CD4-positive, CD25-positive, alpha-beta regulatory T cell (primary cell): ENCODE measurements at regions not wholly inside any gene's neighbourhood (a gene's known extent, or its start where the extent isn't known, plus 50 kb on each side); places are given as distances from the start of the nearest gene placed in this dataset.

Experiments
- ATAC-seq, 2 donors: fragments of 150-1000 bp; cut with Tn5 transposase; one replicate each; pipeline ENCODE4 v1.10.0; 2021; ENCODE audit warnings: low read depth in 2 of 2, moderate number of reproducible peaks in 2 of 2, moderate library complexity in 1 of 2
- DNase-seq, 3 donors: peaks; one replicate each; pipeline versions ENCODE4 v3.0.0 to v3.0.0-alpha.2; 2012 to 2022; ENCODE audit warnings: mixed read lengths in 1 of 3
- H3K27ac ChIP-seq: one replicate; pipeline ENCODE4 v1.7.0; 2013; ENCODE audit warnings: mild to moderate bottlenecking, low read length; ENCODE audit not compliant: insufficient read depth, poor library complexity, severe bottlenecking
- H3K27me3 ChIP-seq: one replicate; pipeline ENCODE4 v1.7.0; 2013; ENCODE audit warnings: low read length; ENCODE audit not compliant: control insufficient read depth, insufficient read depth
- H3K36me3 ChIP-seq: one replicate; pipeline ENCODE4 v1.7.0; 2013; ENCODE audit warnings: mild to moderate bottlenecking, low read length, moderate library complexity; ENCODE audit not compliant: control insufficient read depth, insufficient read depth
- H3K4me1 ChIP-seq: 2 replicates; pipeline ENCODE4 v1.7.0; 2013; ENCODE audit warnings: mild to moderate bottlenecking, low read length; ENCODE audit not compliant: insufficient read depth, control insufficient read depth, poor library complexity, severe bottlenecking
- H3K4me3 ChIP-seq: one replicate; pipeline ENCODE4 v1.7.0; 2013; ENCODE audit warnings: low read depth, mild to moderate bottlenecking, low read length, moderate library complexity
- H3K9me3 ChIP-seq, 2 experiments: 1 replicate in 1 of 2; 2 replicates in 1 of 2; pipeline ENCODE4 v1.7.0; 2013; ENCODE audit warnings: low read length in 2 of 2, mild to moderate bottlenecking in 1 of 2, moderate library complexity in 1 of 2; ENCODE audit not compliant: control insufficient read depth in 2 of 2
- H3K27ac Mint-ChIP-seq, 3 donors: one replicate each; pipeline ENCODE4 v1.8.0; 2020 to 2022; ENCODE audit warnings: mild to moderate bottlenecking in 3 of 3, mixed read lengths in 3 of 3, moderate library complexity in 2 of 3
- H3K27me3 Mint-ChIP-seq: one replicate; pipeline ENCODE4 v1.8.0; 2022; ENCODE audit warnings: mild to moderate bottlenecking, mixed read lengths
- H3K36me3 Mint-ChIP-seq: one replicate; pipeline ENCODE4 v1.8.0; 2020; ENCODE audit warnings: mixed read lengths
- H3K4me1 Mint-ChIP-seq, 4 donors: one replicate each; pipeline ENCODE4 v1.8.0; 2020 to 2022; ENCODE audit warnings: mixed read lengths in 4 of 4, mild to moderate bottlenecking in 1 of 4
- H3K4me3 Mint-ChIP-seq, 4 donors: one replicate each; pipeline ENCODE4 v1.8.0; 2020 to 2022; ENCODE audit warnings: mild to moderate bottlenecking in 4 of 4, mixed read lengths in 4 of 4, moderate library complexity in 3 of 4
- H3K9me3 Mint-ChIP-seq, 7 donors: one replicate each; pipeline ENCODE4 v1.8.0; 2020 to 2022; ENCODE audit warnings: mixed read lengths in 7 of 7, mild to moderate bottlenecking in 3 of 7, moderate library complexity in 2 of 7

DNA sequence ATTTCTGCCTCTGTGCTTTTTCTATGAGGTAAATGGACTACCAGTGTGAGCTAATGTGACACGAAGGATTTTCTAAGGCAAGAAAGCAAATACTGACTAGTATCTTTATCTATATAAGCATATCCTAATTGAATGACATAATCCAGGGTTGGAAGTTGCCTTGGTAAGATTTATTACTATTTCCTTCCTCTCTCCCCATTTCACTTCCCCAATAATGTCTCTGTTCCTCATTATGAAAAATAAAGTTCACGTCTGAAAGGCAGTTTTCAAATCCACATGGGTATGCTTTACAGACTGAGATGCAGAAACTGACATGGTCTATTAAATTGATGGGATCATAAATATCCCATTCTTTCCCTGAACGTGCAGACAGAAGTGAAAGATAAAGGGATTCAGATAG, 86.0 kb downstream of the DTWD1 start:
- Histone ChIP-seq H3K4me1 (no peaks in the 10 kb centered on the region), H3K36me3 (no peaks in the 10 kb centered on the region), H3K9me3 (peaks cover 14% of the 10 kb centered on the region in 2 experiments), H3K27me3 (no peaks in the 10 kb centered on the region), H3K27ac (no peak overlapping the region), H3K4me3 (no peak overlapping the region)
- Mint-ChIP-seq H3K4me3 (no peak overlapping the region), H3K4me1 (no peaks in the 10 kb centered on the region), H3K27me3 (peaks cover 11% of the 10 kb centered on the region), H3K9me3 (peaks cover 0 to 31% (median 8%) of the 10 kb centered on the region in 7 donors), H3K27ac (no peak overlapping the region), H3K36me3 (no peaks in the 10 kb centered on the region)
- no peak for DNase-seq
- ATAC-seq, result no peak

- Histone ChIP-seq H3K27ac (no peak overlapping the region), H3K36me3 (no peaks in the 10 kb centered on the region), H3K4me3 (no peak overlapping the region), H3K9me3 (peaks cover 14% of the 10 kb centered on the region in 2 experiments), H3K27me3 (no peaks in the 10 kb centered on the region), H3K4me1 (no peaks in the 10 kb centered on the region)
- Mint-ChIP-seq H3K4me3 (no peak overlapping the region), H3K9me3 (peaks cover 0 to 31% (median 8%) of the 10 kb centered on the region in 7 donors), H3K27me3 (peaks cover 11% of the 10 kb centered on the region), H3K27ac (no peak overlapping the region), H3K36me3 (no peaks in the 10 kb centered on the region), H3K4me1 (no peaks in the 10 kb centered on the region)
- DNase-seq, result no peak
- ATAC-seq, result no peak
Observed at GRCh38 chr15:49707598-49707997, 86.8 kb downstream of the DTWD1 start.

DNA sequence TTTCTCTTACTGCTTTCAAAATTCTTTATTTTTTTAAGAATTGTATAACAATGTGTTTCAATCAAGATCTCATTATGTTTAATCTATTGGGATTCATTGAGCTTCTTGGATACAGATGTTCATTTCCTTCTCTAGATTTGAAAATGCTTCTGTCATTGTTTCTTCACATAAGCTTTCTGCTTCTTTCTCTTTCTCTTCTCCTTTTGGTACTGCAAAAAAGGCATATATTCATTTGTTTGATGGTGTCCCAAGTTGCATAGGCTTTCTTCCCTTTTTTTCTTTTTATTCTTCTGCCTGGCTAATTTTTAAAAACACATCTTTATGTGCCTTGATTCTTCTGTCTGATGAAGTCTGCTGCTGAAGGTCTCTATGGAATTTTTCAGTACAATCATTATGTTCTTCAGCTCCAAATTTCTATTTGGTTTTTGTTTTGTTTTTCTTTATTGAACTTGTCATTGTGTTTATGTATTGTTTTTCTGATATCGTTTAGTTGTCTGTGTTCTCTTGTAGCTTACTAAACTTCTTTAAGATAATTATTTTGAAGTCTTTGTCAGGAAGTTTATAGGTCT, 88.9 kb downstream of the DTWD1 start:
- H3K4me3 Mint-ChIP-seq, result no peak overlapping the region

DNA sequence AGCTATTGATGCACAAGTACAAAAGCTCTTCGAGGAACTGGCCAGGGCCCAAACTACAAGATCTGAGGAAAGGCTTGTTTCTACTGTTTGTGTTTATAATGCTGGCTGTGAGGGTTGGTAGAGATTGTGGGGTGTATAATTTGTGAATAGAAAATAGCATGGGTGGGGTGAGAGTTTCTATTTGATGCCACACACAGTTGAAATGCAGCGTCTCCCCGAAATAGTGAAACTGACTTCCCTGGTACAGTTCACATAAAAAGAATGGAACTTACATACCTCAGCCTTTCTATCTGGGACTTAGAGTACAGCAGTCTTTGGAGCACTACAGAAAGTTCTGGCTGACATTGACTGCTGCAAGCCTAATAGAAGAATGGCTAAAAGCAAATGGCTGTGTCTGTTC, 91.3 kb downstream of the DTWD1 start:
- peaks cover 11% of the 10 kb centered on the region for H3K27me3 Mint-ChIP-seq
- H3K4me1 ChIP-seq, result no peaks in the 10 kb centered on the region
- H3K36me3 Mint-ChIP-seq, result no peaks in the 10 kb centered on the region
- peak overlapping the region in 1 of 4 donors; percentile 2 for H3K4me3 Mint-ChIP-seq
- no peak overlapping the region for H3K4me3 ChIP-seq
- ATAC-seq, result no peak
- H3K9me3 Mint-ChIP-seq, result peaks cover 0 to 31% (median 9%) of the 10 kb centered on the region in 7 donors
- no peak overlapping the region for H3K27ac Mint-ChIP-seq
- H3K27me3 ChIP-seq, result no peaks in the 10 kb centered on the region
- H3K4me1 Mint-ChIP-seq, result peaks cover 0 to 4% (median under 1%) of the 10 kb centered on the region in 4 donors
- no peak for DNase-seq
- peaks cover 14% of the 10 kb centered on the region in 2 experiments for H3K9me3 ChIP-seq
- no peaks in the 10 kb centered on the region for H3K36me3 ChIP-seq
- H3K27ac ChIP-seq, result no peak overlapping the region

More for the DNA sequence above, 88.9 kb downstream of the DTWD1 start:
- no peak overlapping the region for H3K4me3 ChIP-seq
- H3K9me3 Mint-ChIP-seq, result peaks cover 0 to 31% (median 9%) of the 10 kb centered on the region in 7 donors
- peaks cover 0 to 2% (median 0%) of the 10 kb centered on the region in 4 donors for H3K4me1 Mint-ChIP-seq
- ATAC-seq, result no peak
- H3K27ac ChIP-seq, result no peak overlapping the region
- H3K4me1 ChIP-seq, result no peaks in the 10 kb centered on the region
- no peaks in the 10 kb centered on the region for H3K27me3 ChIP-seq
- H3K36me3 ChIP-seq, result no peaks in the 10 kb centered on the region
- H3K36me3 Mint-ChIP-seq, result no peaks in the 10 kb centered on the region
- H3K27ac Mint-ChIP-seq, result no peak overlapping the region
- no peak for DNase-seq
- peaks cover 14% of the 10 kb centered on the region for H3K27me3 Mint-ChIP-seq
- H3K9me3 ChIP-seq, result peaks cover 14% of the 10 kb centered on the region in 2 experiments

DNA sequence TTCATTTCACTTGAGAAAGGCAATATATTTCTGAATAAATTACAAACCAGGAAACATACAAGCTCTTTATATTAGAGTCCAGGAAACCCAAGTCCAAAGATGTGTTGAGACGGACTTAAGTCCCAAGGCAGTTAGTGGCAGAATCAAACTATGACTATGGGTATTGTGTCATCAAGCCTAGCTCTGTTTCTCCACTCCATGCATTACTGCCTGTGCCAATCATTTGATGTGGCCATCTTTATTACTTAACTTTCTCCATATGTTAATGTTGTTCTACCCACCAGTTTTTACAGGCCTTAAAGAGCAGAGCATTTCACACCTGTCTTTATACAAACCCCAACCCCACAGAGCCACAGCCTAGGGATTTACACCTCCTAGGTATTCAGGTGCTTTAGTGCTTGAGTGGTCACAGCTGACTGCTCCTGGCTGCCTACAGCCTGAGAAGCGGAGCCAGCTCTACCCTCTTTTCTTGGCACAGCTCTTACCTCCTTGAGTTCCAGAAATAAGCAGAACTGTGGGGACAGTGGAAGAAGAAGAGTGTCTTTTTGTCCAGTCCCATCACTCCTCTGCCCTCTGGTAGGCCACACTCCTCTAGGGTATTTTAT, 92.1 kb downstream of the DTWD1 start:
- Mint-ChIP-seq H3K9me3 (peaks cover 0 to 27% (median 9%) of the 10 kb centered on the region in 7 donors), H3K36me3 (no peaks in the 10 kb centered on the region), H3K27me3 (peaks cover 8% of the 10 kb centered on the region), H3K27ac (no peak overlapping the region), H3K4me1 (peaks cover 0 to 4% (median under 1%) of the 10 kb centered on the region in 4 donors), H3K4me3 (no peak overlapping the region)
- no peak overlapping the region for H3K27ac ChIP-seq
- H3K9me3 ChIP-seq, result peaks cover 11 to 14% of the 10 kb centered on the region in 2 experiments
- ATAC-seq (no peak), DNase-seq (no peak)
- H3K36me3 ChIP-seq, result no peaks in the 10 kb centered on the region
- no peaks in the 10 kb centered on the region for H3K4me1 ChIP-seq
- no peaks in the 10 kb centered on the region for H3K27me3 ChIP-seq
- no peak overlapping the region for H3K4me3 ChIP-seq

GRCh38 chr15:49715211-49715610, 94.4 kb downstream of the DTWD1 start:
- no peaks in the 10 kb centered on the region for H3K36me3 Mint-ChIP-seq
- Histone ChIP-seq H3K9me3 (peaks cover 2 to 11% of the 10 kb centered on the region in 2 experiments), H3K4me3 (no peak overlapping the region), H3K27me3 (no peaks in the 10 kb centered on the region), H3K27ac (no peak overlapping the region), H3K36me3 (no peaks in the 10 kb centered on the region), H3K4me1 (no peaks in the 10 kb centered on the region)
- H3K4me1 Mint-ChIP-seq, result peaks cover 0 to 4% (median under 1%) of the 10 kb centered on the region in 4 donors
- no peak overlapping the region for H3K27ac Mint-ChIP-seq
- no peak overlapping the region for H3K4me3 Mint-ChIP-seq
- ATAC-seq (no peak), DNase-seq (peak in 1 of 3 donors; percentile 37)
- peaks cover 0 to 10% (median 4%) of the 10 kb centered on the region in 7 donors for H3K9me3 Mint-ChIP-seq
- H3K27me3 Mint-ChIP-seq, result peaks cover 8% of the 10 kb centered on the region

DNA sequence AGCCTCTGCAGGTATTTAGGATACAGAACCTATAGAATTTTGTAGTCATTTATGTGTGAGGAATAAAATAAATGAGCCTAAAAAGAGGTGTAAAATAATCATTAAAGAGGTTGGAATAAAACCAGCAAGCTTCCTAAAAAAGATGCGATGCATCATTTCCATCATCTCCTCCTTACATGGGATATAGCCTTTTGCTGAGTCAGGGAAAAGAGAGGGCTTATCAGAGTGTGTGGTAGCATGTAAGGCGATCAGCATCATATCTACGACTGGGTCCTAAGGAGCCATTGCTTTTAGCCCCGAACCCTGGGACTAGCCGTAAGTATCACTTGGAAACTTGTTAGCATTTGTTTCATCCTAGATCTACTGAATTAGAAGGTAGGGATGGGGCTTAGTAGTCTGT, 94.9 kb downstream of the DTWD1 start:
- H3K36me3 ChIP-seq, result no peaks in the 10 kb centered on the region
- DNase-seq, result no peak
- peaks cover 0 to 10% (median 4%) of the 10 kb centered on the region in 7 donors for H3K9me3 Mint-ChIP-seq
- H3K9me3 ChIP-seq, result peaks cover 0 to 7% of the 10 kb centered on the region in 2 experiments
- H3K27me3 Mint-ChIP-seq, result peaks cover 8% of the 10 kb centered on the region
- no peak overlapping the region for H3K4me3 Mint-ChIP-seq
- H3K27ac Mint-ChIP-seq, result no peak overlapping the region
- H3K4me1 Mint-ChIP-seq, result peaks cover 0 to 4% (median under 1%) of the 10 kb centered on the region in 4 donors
- no peaks in the 10 kb centered on the region for H3K36me3 Mint-ChIP-seq
- H3K4me3 ChIP-seq, result no peak overlapping the region
- H3K27me3 ChIP-seq, result no peaks in the 10 kb centered on the region
- ATAC-seq, result no peak
- H3K27ac ChIP-seq, result no peak overlapping the region
- H3K4me1 ChIP-seq, result no peaks in the 10 kb centered on the region

DNA sequence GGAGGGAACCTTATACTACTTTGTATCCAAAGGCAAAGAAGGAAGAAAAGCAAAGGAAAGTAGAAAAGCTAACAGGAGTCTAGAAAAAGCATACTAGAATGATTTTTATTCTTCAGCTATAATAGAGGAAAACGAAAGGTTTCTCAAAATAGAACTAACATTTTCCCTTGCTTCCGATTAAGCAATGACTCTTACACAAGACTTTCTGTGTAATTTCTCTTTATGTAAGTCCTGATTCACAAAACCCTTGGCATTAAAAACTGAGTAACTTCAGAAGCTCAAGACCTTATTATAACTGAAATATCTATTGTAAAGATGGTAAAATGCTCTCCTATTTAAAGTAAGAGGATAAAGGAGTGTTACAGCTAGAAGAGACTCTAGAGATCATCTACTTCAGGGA, 97.4 kb downstream of the DTWD1 start:
- H3K4me3 Mint-ChIP-seq, result no peak overlapping the region
- Histone ChIP-seq H3K36me3 (no peaks in the 10 kb centered on the region), H3K4me3 (no peak overlapping the region), H3K4me1 (no peaks in the 10 kb centered on the region), H3K9me3 (no peaks in the 10 kb centered on the region), H3K27ac (no peak overlapping the region), H3K27me3 (no peaks in the 10 kb centered on the region)
- peaks cover 0 to 4% (median 0%) of the 10 kb centered on the region in 7 donors for H3K9me3 Mint-ChIP-seq
- H3K27ac Mint-ChIP-seq, result no peak overlapping the region
- peaks cover 0 to 4% (median under 1%) of the 10 kb centered on the region in 4 donors for H3K4me1 Mint-ChIP-seq
- DNase-seq (no peak), ATAC-seq (no peak)
- H3K36me3 Mint-ChIP-seq, result no peaks in the 10 kb centered on the region
- H3K27me3 Mint-ChIP-seq, result peaks cover 4% of the 10 kb centered on the region
